Endodermal cell (in vitro differentiated cells): ENCODE measurements at regions not wholly inside any gene's neighbourhood (a gene's known extent, or its start where the extent isn't known, plus 50 kb on each side); places are given as distances from the start of the nearest gene placed in this dataset.

Source experiments
- DNase-seq: peaks from one replicate; pipeline ENCODE4 v3.0.0-alpha.2; 2017
- H3K27ac ChIP-seq: 2 replicates; pipeline ENCODE4 v1.5.1; 2013; ENCODE audit warnings: mild to moderate bottlenecking, low read depth, low read length, moderate library complexity
- H3K27me3 ChIP-seq: 2 replicates; pipeline ENCODE4 v1.6.1; 2013; ENCODE audit warnings: mild to moderate bottlenecking, low read length, moderate library complexity; ENCODE audit not compliant: insufficient read depth, control insufficient read depth, poor library complexity, severe bottlenecking
- H3K36me3 ChIP-seq: 2 replicates; pipeline ENCODE4 v1.7.0; 2013; ENCODE audit warnings: mild to moderate bottlenecking, low read length, moderate library complexity; ENCODE audit not compliant: control insufficient read depth, insufficient read depth
- H3K4me1 ChIP-seq: one replicate; pipeline ENCODE4 v1.7.0; 2013; ENCODE audit warnings: low read length; ENCODE audit not compliant: control insufficient read depth, insufficient read depth
- H3K4me3 ChIP-seq: 2 replicates; pipeline ENCODE4 v1.5.1; 2013; ENCODE audit warnings: mild to moderate bottlenecking, low read length, moderate library complexity
- H3K9ac ChIP-seq: 2 replicates; pipeline ENCODE4 v1.6.1; 2013; ENCODE audit warnings: mild to moderate bottlenecking, low read length, moderate library complexity; ENCODE audit not compliant: poor library complexity, severe bottlenecking; ENCODE audit errors: extremely low read depth
- H3K9me3 ChIP-seq: 2 replicates; pipeline ENCODE4 v1.6.1; 2013; ENCODE audit warnings: mild to moderate bottlenecking, low read length, moderate library complexity; ENCODE audit not compliant: control insufficient read depth
- H3K27ac Mint-ChIP-seq: 2 replicates; pipeline ENCODE4 v1.8.0; 2020; ENCODE audit warnings: mixed read lengths
- H3K27me3 Mint-ChIP-seq: 2 replicates; pipeline ENCODE4 v1.8.0; 2021; ENCODE audit warnings: mild to moderate bottlenecking, mixed read lengths; ENCODE audit not compliant: insufficient read depth
- H3K36me3 Mint-ChIP-seq: 2 replicates; pipeline ENCODE4 v1.8.0; 2020; ENCODE audit warnings: low read depth, mixed read lengths
- H3K4me1 Mint-ChIP-seq: 2 replicates; pipeline ENCODE4 v1.8.0; 2020; ENCODE audit warnings: mixed read lengths
- H3K4me3 Mint-ChIP-seq: 2 replicates; pipeline ENCODE4 v1.8.0; 2020; ENCODE audit warnings: mild to moderate bottlenecking, moderate library complexity, mixed read lengths
- H3K9me3 Mint-ChIP-seq: 2 replicates; pipeline ENCODE4 v1.8.0; 2020; ENCODE audit warnings: mild to moderate bottlenecking, mixed read lengths
- CTCF ChIP-seq: fragments of 200-600 bp; sonication (generic); conservative IDR thresholded peaks from 2 replicates; pipeline ENCODE4 v1.5.0; 2021; ENCODE audit warnings: antibody characterized with exemption, mild to moderate bottlenecking
- WGBS, 2 experiments: methylation state at CpG; one replicate each; pipeline versions ENCODE4 v1.1.5 to v1.1.7; 2013; ENCODE audit warnings: missing lambda C conversion rate in 2 of 2, mixed read lengths in 1 of 2; ENCODE audit not compliant: insufficient coverage in 1 of 2, insufficient read length in 1 of 2; 5-methylcytosine and 5-hydroxymethylcytosine counted together

- Histone ChIP-seq H3K36me3 (no peaks in the 10 kb centered on the region), H3K9ac (no peak overlapping the region), H3K4me3 (no peak overlapping the region), H3K9me3 (no peaks in the 10 kb centered on the region), H3K27me3 (no peaks in the 10 kb centered on the region), H3K27ac (no peak overlapping the region), H3K4me1 (no peaks in the 10 kb centered on the region)
- Mint-ChIP-seq H3K27me3 (no peaks in the 10 kb centered on the region), H3K4me1 (peaks cover 4% of the 10 kb centered on the region), H3K9me3 (no peaks in the 10 kb centered on the region), H3K4me3 (no peak overlapping the region), H3K27ac (no peak overlapping the region), H3K36me3 (no peaks in the 10 kb centered on the region)
- no peak for DNase-seq
- no peak for TF ChIP-seq CTCF
- 89 to 100% methylated on average over 1 of the region's 1 CpG for WGBS, 2 experiments
Measured at GRCh38 chr1:168636642-168637111, 60.3 kb downstream of the XCL1 start.

- Mint-ChIP-seq H3K36me3 (no peaks in the 10 kb centered on the region), H3K27me3 (no peaks in the 10 kb centered on the region), H3K4me3 (no peak overlapping the region), H3K27ac (no peak overlapping the region), H3K4me1 (no peaks in the 10 kb centered on the region), H3K9me3 (no peaks in the 10 kb centered on the region)
- no peak for DNase-seq
- H3K9ac ChIP-seq = no peak overlapping the region
- WGBS, 2 experiments = 63 to 65% methylated on average over 1 to 3 of the region's 5 CpGs
- peak; percentile 90 for TF ChIP-seq CTCF
- H3K27me3 ChIP-seq = no peaks in the 10 kb centered on the region
- H3K9me3 ChIP-seq = no peaks in the 10 kb centered on the region
- no peaks in the 10 kb centered on the region for H3K4me1 ChIP-seq
- H3K4me3 ChIP-seq = no peak overlapping the region
- no peaks in the 10 kb centered on the region for H3K36me3 ChIP-seq
- H3K27ac ChIP-seq = no peak overlapping the region
Measured at GRCh38 chr1:168637350-168637991, 61.1 kb downstream of the XCL1 start.

- Mint-ChIP-seq H3K4me1 (no peaks in the 10 kb centered on the region), H3K27me3 (no peaks in the 10 kb centered on the region), H3K36me3 (no peaks in the 10 kb centered on the region), H3K9me3 (no peaks in the 10 kb centered on the region), H3K27ac (no peak overlapping the region), H3K4me3 (no peak overlapping the region)
- Histone ChIP-seq H3K9ac (no peak overlapping the region), H3K36me3 (no peaks in the 10 kb centered on the region), H3K27me3 (no peaks in the 10 kb centered on the region), H3K4me1 (no peaks in the 10 kb centered on the region), H3K27ac (no peak overlapping the region), H3K9me3 (no peaks in the 10 kb centered on the region), H3K4me3 (no peak overlapping the region)
- TF ChIP-seq CTCF = no peak
- no peak for DNase-seq
- WGBS, 2 experiments = 100% methylated on average over 1 of the region's 1 CpG; no CpG with 5 or more reads in 1 of the 2 experiments
Measured at GRCh38 chr1:168638884-168639283, 62.5 kb downstream of the XCL1 start.
